ENCODE measurements at regions not wholly inside any gene's neighbourhood (a gene's known extent, or its start where the extent isn't known, plus 50 kb on each side); places are given as distances from the start of the nearest gene placed in this dataset.

- Histone ChIP-seq H3K9me3 (ENCODE audit: insufficient read depth, low read depth) (no peaks in the 10 kb centered on the region), H3K27ac (peak overlapping the region; percentile 90), H3K36me3 (ENCODE audit: low read depth) (no peaks in the 10 kb centered on the region), H2AFZ (peak overlapping the region; percentile 79), H3K9me2 (ENCODE audit: insufficient read depth) (no peaks in the 10 kb centered on the region), H3K4me1 (replicated peaks; ENCODE audit: insufficient read depth) (peaks cover 24% of the 10 kb centered on the region), H3K4me2 (peak overlapping the region; percentile 91), H3K79me2 (ENCODE audit: low read depth) (peaks cover 45% of the 10 kb centered on the region), H4K20me1 (ENCODE audit: insufficient read depth) (0 out of 2 replicates have a peak, but pooled peaks cover 5% of the 10 kb centered on the region), H3F3A (ENCODE audit: insufficient read depth, low read depth) (peaks cover 12% of the 10 kb centered on the region), H3K27me3 (ENCODE audit: insufficient read depth, low read depth) (no peaks in the 10 kb centered on the region), H3K4me3 (peak overlapping the region; percentile 73)
- DNase-seq, result peak; percentile 88 to 97
- POLR2A ChIA-PET (ENCODE audit: unreplicated experiment), result interaction anchor here (0.6 to 1.2 kb wide), 8 partner anchors 9 to 1327 kb away, joined by 3 to 18 read pairs (median 4); partner anchors contain the start of gene CDC25A
- CTCF ChIA-PET, result interaction anchor here (0.6 to 1.1 kb wide), 2 partner anchors 69 to 76 kb away, joined by 4 read pairs; no protein-coding TSS in a partner anchor
- intact Hi-C loops (cut with micrococcal nuclease; ENCODE audit: unreplicated experiment), result loop anchor here (5.0 kb wide), 4 partner anchors 57 to 97 kb away; partner anchors contain the start of gene MAP4
- TF ChIP-seq EZH2 (IDR thresholded peaks at IDR 0.05; ENCODE audit: low read depth) (no peak), CTCF (conservative IDR thresholded peaks at IDR 0.05) (0 out of 2 replicates have a peak, but pooled peaks have one; percentile 3)
- no TSS peak for BruUV-seq (replicated peaks)
These were observed 72.7 kb upstream of the MAP4 start for GRCh38 chr3:48088749-48089466.

- DNase-seq, result peak in 1 of 2 experiments; percentile 11
- Histone ChIP-seq H2AFZ (peak overlapping the region; percentile 79), H3K4me1 (replicated peaks; ENCODE audit: insufficient read depth) (peaks cover 24% of the 10 kb centered on the region), H3K27ac (peak overlapping the region; percentile 90), H3K9me2 (ENCODE audit: insufficient read depth) (no peaks in the 10 kb centered on the region), H3K4me2 (peak overlapping the region; percentile 91), H3K9me3 (ENCODE audit: insufficient read depth, low read depth) (no peaks in the 10 kb centered on the region), H4K20me1 (ENCODE audit: insufficient read depth) (0 out of 2 replicates have a peak, but pooled peaks cover 5% of the 10 kb centered on the region), H3K36me3 (ENCODE audit: low read depth) (no peaks in the 10 kb centered on the region), H3K27me3 (ENCODE audit: insufficient read depth, low read depth) (no peaks in the 10 kb centered on the region), H3K4me3 (peak overlapping the region; percentile 73), H3F3A (ENCODE audit: insufficient read depth, low read depth) (peaks cover 12% of the 10 kb centered on the region), H3K79me2 (ENCODE audit: low read depth) (peaks cover 50% of the 10 kb centered on the region)
- BruUV-seq (replicated peaks), result no TSS peak
- ChIA-PET CTCF (interaction anchor here (0.6 to 1.1 kb wide), 2 partner anchors 70 to 76 kb away, joined by 4 read pairs; no protein-coding TSS in a partner anchor), POLR2A (ENCODE audit: unreplicated experiment) (interaction anchor here (0.6 to 1.2 kb wide), 7 partner anchors 8 to 1328 kb away, joined by 3 to 18 read pairs (median 4); partner anchors contain the start of gene CDC25A)
- TF ChIP-seq CTCF (conservative IDR thresholded peaks at IDR 0.05), result peak; percentile 19; the same call in 1 of the 2 replicates
- no peak for TF ChIP-seq EZH2 (IDR thresholded peaks at IDR 0.05; ENCODE audit: low read depth)
- intact Hi-C loops (cut with micrococcal nuclease; ENCODE audit: unreplicated experiment), result loop anchor here (5.0 kb wide), 4 partner anchors 56 to 96 kb away; partner anchors contain the start of gene MAP4
These were observed 72.0 kb upstream of the MAP4 start for GRCh38 chr3:48088056-48088748.

- TF ChIP-seq EZH2 (IDR thresholded peaks at IDR 0.05; ENCODE audit: low read depth) (no peak), CTCF (conservative IDR thresholded peaks at IDR 0.05) (no peak)
- peak in 1 of 2 experiments; percentile 72 for DNase-seq
- peaks cover 18% of the 10 kb centered on the region for H3F3A ChIP-seq (ENCODE audit: insufficient read depth, low read depth)
- H3K27ac ChIP-seq, result peak overlapping the region; percentile 90
- BruUV-seq (replicated peaks), result no TSS peak
- ChIA-PET CTCF (interaction anchor here (0.9 to 1.2 kb wide), 2 partner anchors 43 to 65 kb away, joined by 3 to 5 read pairs; no protein-coding TSS in a partner anchor), POLR2A (ENCODE audit: unreplicated experiment) (interaction anchor here (0.6 to 0.7 kb wide), 2 partner anchors 154 to 321 kb away, joined by 4 to 6 read pairs; partner anchors contain the start of gene ZNF589)
- intact Hi-C loops (cut with micrococcal nuclease; ENCODE audit: unreplicated experiment), result loop anchor here (5.0 kb wide), 4 partner anchors 54 to 94 kb away; partner anchors contain the start of gene MAP4
- H3K27me3 ChIP-seq (ENCODE audit: insufficient read depth, low read depth), result no peaks in the 10 kb centered on the region
- H3K9me2 ChIP-seq (ENCODE audit: insufficient read depth), result no peaks in the 10 kb centered on the region
- H3K79me2 ChIP-seq (ENCODE audit: low read depth), result peaks cover 64% of the 10 kb centered on the region
- peak overlapping the region; percentile 73; the same call in 1 of the 2 replicates for H3K4me3 ChIP-seq
- H4K20me1 ChIP-seq (ENCODE audit: insufficient read depth), result 0 out of 2 replicates have a peak, but pooled peaks cover 11% of the 10 kb centered on the region
- no peaks in the 10 kb centered on the region for H3K36me3 ChIP-seq (ENCODE audit: low read depth)
- H3K9me3 ChIP-seq (ENCODE audit: insufficient read depth, low read depth), result no peaks in the 10 kb centered on the region
- peaks cover 24% of the 10 kb centered on the region for H3K4me1 ChIP-seq (replicated peaks; ENCODE audit: insufficient read depth)
- H2AFZ ChIP-seq, result no peak overlapping the region
- peak overlapping the region; percentile 91 for H3K4me2 ChIP-seq
These were observed 70.5 kb upstream of the MAP4 start for GRCh38 chr3:48086705-48087104.
